ENCODE measurements at regions not wholly inside any gene's neighbourhood (a gene's known extent, or its start where the extent isn't known, plus 50 kb on each side); places are given as distances from the start of the nearest gene placed in this dataset.

GRCh38 chr6:156556811-156557210 is 220.4 kb upstream of the ARID1B start:
- no peak for DNase-seq (ENCODE audit: low read depth)
- TF ChIP-seq CTCF (IDR thresholded peaks at IDR 0.05; ENCODE audit: low read length, missing control alignments) = no peak
- H3K4me3 ChIP-seq (replicated peaks; ENCODE audit: low read depth, low read length) = no peak overlapping the region

DNA sequence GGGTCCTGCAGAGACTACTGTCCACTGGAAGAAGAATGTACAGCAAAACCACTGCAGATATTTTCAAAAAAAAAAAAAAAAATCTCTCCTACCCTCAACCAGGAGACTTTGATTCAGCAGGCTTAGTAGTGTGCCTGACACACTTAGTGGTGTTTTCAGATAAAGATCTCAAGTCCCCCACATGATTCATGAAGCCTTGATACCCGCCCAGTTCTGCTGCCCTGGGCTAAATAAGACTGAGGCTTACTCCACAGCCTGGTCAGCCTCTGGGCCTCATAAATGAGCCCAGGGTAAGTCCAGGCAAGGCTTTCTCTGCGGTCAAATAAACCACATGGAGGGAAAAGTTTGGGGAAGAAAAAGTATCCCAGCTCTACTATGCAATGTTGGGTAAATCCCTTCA is 222.1 kb upstream of the ARID1B start:
- no peak for TF ChIP-seq CTCF (IDR thresholded peaks at IDR 0.05; ENCODE audit: low read length, missing control alignments)
- no peak for DNase-seq (ENCODE audit: low read depth)

GRCh38 chr6:156554160-156554559 is 223.0 kb upstream of the ARID1B start:
- no peak for TF ChIP-seq CTCF (IDR thresholded peaks at IDR 0.05; ENCODE audit: low read length, missing control alignments)
- no peak overlapping the region for H3K4me3 ChIP-seq (replicated peaks; ENCODE audit: low read depth, low read length)
- no peak for DNase-seq (ENCODE audit: low read depth)

More for the DNA sequence above, 222.1 kb upstream of the ARID1B start:
- H3K4me3 ChIP-seq (replicated peaks; ENCODE audit: low read depth, low read length) = no peak overlapping the region

GRCh38 chr6:156552849-156553248 is 224.3 kb upstream of the ARID1B start:
- no peak for DNase-seq (ENCODE audit: low read depth)
- TF ChIP-seq CTCF (IDR thresholded peaks at IDR 0.05; ENCODE audit: low read length, missing control alignments) = no peak
- H3K4me3 ChIP-seq (replicated peaks; ENCODE audit: low read depth, low read length) = no peak overlapping the region

GRCh38 chr6:156550949-156551348 is 226.2 kb upstream of the ARID1B start:
- no peak overlapping the region for H3K4me3 ChIP-seq (replicated peaks; ENCODE audit: low read depth, low read length)
- no peak for DNase-seq (ENCODE audit: low read depth)
- TF ChIP-seq CTCF (IDR thresholded peaks at IDR 0.05; ENCODE audit: low read length, missing control alignments) = no peak

DNA sequence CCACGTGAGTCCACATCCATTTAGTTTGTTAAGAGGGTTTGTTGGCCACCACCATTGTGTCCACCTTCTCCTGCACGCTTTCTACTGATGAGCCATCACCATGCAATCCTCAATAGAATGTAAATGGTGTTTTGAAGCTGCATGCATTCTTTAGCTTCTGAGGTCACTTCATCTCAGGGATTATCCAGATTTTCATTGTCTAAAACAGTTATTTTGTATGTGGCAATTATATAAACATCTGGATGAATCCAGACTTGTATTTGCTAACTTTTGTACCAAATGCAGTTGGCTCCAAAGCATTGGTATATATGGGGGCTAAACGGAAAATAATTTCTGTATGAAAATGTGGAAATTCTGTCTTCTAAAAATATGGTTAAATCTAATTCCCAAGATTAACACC is 231.2 kb upstream of the ARID1B start:
- no peak overlapping the region for H3K4me3 ChIP-seq (replicated peaks; ENCODE audit: low read depth, low read length)
- no peak for TF ChIP-seq CTCF (IDR thresholded peaks at IDR 0.05; ENCODE audit: low read length, missing control alignments)
- DNase-seq (ENCODE audit: low read depth) = no peak

- no peak for TF ChIP-seq CTCF (IDR thresholded peaks at IDR 0.05; ENCODE audit: low read length, missing control alignments)
- no peak for DNase-seq (ENCODE audit: low read depth)
- no peak overlapping the region for H3K4me3 ChIP-seq (replicated peaks; ENCODE audit: low read depth, low read length)
Measured at GRCh38 chr6:156545021-156545420, 232.2 kb upstream of the ARID1B start.
